NCI-H1694 (cell line): ENCODE measurements at regions not wholly inside any gene's neighbourhood (a gene's known extent, or its start where the extent isn't known, plus 50 kb on each side); places are given as distances from the start of the nearest gene placed in this dataset.
"Not testable (repeated sequence)": the region's sequence is repeated elsewhere in the genome, so short reads cannot be mapped to it uniquely, and the experiment has no call there.

ENCODE experiments used
- DNase-seq: peaks from one replicate; lab custom pipeline; 2025; lab: John Stamatoyannopoulos, UW

GRCh38 chr2:216943109-216943508 is 83.2 kb upstream of the TNP1 start:
- no peak for DNase-seq

GRCh38 chr2:216942465-216942864 is 82.6 kb upstream of the TNP1 start:
- DNase-seq = no peak

- no peak for DNase-seq
These were observed 82.2 kb upstream of the TNP1 start for GRCh38 chr2:216942016-216942415.

- DNase-seq = no peak
These were observed 77.1 kb upstream of the TNP1 start for GRCh38 chr2:216936954-216937357.

- DNase-seq = no peak
These were observed 74.8 kb upstream of the TNP1 start for GRCh38 chr2:216934623-216935022.

- no peak for DNase-seq
These were observed 74.3 kb upstream of the TNP1 start for GRCh38 chr2:216934151-216934550.

GRCh38 chr2:216932863-216933548 is 73.1 kb upstream of the TNP1 start:
- DNase-seq = peak; percentile 61

GRCh38 chr2:216932113-216932862 is 72.4 kb upstream of the TNP1 start:
- DNase-seq = no peak

GRCh38 chr2:216930716-216931115 is 70.9 kb upstream of the TNP1 start:
- no peak for DNase-seq

- DNase-seq = not testable (repeated sequence)
These were observed 69.5 kb upstream of the TNP1 start for GRCh38 chr2:216929338-216929737.

GRCh38 chr2:216927163-216927562 is 67.3 kb upstream of the TNP1 start:
- DNase-seq = no peak

GRCh38 chr2:216925636-216926366 is 65.9 kb upstream of the TNP1 start:
- no peak for DNase-seq

GRCh38 chr2:216925006-216925405 is 65.1 kb upstream of the TNP1 start:
- DNase-seq = no peak

GRCh38 chr2:216923706-216924105 is 63.8 kb upstream of the TNP1 start:
- no peak for DNase-seq

GRCh38 chr2:216922175-216922780 is 62.4 kb upstream of the TNP1 start:
- no peak for DNase-seq

- DNase-seq = no peak
These were observed 61.1 kb upstream of the TNP1 start for GRCh38 chr2:216920937-216921456.

- no peak for DNase-seq
These were observed 60.4 kb upstream of the TNP1 start for GRCh38 chr2:216920143-216920876.

GRCh38 chr2:216918088-216918680 is 58.3 kb upstream of the TNP1 start:
- DNase-seq = peak; percentile 65

- DNase-seq = no peak
These were observed 57.2 kb upstream of the TNP1 start for GRCh38 chr2:216916956-216917650.

GRCh38 chr2:216915557-216916150 is 55.8 kb upstream of the TNP1 start:
- DNase-seq = no peak
